SW480 (cell line): ENCODE measurements at regions not wholly inside any gene's neighbourhood (a gene's known extent, or its start where the extent isn't known, plus 50 kb on each side); places are given as distances from the start of the nearest gene placed in this dataset.
"Not testable (repeated sequence)": the region's sequence is repeated elsewhere in the genome, so short reads cannot be mapped to it uniquely, and the experiment has no call there.

Source experiments
- DNase-seq: peaks from one replicate; pipeline ENCODE4 v3.0.0-alpha.2; 2016; ENCODE audit warnings: low spot score

DNA sequence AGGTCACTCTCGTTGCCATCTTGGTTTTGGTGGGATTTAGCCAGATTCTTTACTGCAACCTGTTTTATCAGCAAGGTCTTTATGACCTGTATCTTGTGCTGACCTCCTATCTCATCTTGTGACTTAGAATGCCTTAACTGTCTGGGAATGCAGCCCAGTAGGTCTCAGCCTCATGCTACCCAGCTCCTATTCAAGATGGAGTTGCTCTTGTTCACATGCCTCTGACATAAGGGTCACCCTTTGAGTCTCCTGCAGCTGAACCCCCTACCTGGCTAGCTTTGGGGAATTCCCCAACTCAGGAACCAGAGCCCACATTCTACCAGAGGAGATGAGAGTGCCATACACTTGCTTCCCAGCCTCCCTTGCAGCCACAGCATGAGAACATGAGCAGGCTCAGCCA, 123.0 kb upstream of the ARHGEF3 start:
- not testable (repeated sequence) for DNase-seq

DNA sequence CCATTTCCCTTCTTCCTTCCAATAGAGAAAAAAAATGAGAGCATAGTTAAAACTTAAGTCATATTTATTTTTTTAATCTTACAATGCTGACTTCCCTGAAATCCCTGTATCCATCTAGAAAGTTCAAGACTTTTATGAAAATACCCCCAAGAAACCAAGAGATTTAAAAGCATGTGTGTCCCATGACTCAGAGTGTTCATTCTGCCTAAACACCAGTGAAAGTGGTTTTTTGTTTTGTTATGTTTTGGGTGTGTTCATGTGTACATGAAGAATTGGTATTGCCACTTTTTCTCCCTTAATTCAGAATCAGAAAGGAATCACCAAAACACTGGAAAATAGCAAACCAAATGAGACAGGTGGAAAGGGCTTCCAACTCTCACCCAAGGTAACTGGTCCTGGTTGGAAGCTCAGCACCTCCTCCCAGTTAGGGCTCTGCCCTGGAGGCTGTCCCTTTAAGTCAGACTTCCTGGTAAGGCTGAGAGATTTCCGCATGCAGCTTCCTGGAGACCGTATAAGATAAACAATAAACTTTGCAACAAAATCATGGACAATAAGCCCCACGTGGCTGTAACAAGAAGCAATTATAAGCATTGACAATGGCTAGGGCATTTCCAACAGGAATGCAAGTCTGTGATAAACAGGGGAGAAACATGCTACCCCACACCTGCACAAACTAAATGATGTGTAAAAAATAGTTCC, 121.9 kb upstream of the ARHGEF3 start:
- DNase-seq: peak; percentile 52

DNA sequence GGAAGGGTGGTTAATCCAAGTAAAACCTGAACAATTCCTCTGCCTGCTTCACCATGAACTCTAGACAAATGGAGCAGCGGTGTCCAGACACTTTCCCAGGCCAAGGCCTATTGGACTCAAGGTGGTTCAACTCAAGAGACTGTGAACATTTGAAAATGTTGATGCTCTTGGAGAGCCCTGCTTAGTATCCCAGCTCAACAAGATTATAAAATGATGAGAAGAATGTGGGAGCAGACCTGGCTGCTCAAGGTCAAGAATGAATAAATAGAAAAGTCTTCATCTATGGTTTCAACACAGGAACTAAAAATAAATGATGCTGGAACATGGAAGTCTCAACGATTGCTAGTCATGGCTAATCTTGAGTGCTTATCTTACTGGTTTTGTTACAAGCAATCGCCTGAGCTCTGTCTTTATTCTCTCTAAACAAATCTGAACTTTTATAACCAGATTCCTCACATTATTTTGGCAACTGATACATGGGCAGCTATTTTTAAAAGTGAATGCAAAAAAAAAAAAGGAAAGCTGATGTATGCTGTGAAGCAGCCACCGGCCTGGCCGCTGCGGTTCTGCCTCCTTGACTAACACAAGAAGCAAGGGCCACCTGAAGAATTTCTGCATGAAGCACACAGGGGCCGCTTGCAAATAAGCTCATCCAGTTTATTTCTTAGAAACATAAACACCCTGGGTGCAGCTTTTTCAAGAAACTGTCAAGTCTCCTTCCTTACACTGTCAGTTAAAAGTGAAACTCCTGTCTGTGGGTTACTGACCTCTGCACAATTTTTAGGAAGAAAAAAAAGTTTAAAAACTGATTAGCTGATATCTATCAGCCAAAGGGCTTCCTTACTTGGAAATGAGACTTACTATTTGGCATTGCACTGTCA, 120.1 kb upstream of the ARHGEF3 start:
- DNase-seq: no peak

- DNase-seq: no peak
These were observed 118.0 kb upstream of the ARHGEF3 start for GRCh38 chr3:56919797-56920195.

- DNase-seq: no peak
These were observed 117.5 kb upstream of the ARHGEF3 start for GRCh38 chr3:56919137-56919796.

DNA sequence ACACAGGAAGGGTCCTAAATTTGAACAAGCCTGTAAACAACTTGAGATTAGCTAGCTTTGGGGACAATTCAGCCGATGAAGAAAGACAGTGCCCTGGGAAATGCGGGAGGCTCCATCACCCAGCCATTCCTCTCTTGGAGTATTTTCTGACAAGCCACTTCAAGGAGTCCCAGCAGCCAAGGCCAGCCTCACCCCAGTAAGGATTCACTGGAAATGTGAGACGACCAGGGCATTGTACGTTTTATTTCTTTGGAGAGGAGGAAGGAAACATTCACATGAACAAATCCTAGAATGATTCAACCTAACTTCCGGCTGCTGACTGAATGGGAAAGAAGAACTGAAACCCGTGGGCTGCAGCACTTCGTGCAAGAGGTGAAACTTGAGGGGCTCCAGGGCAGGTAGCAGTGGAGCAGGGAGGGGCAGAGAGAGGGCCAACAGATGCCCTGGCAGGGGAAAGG, 116.4 kb upstream of the ARHGEF3 start:
- no peak for DNase-seq

DNA sequence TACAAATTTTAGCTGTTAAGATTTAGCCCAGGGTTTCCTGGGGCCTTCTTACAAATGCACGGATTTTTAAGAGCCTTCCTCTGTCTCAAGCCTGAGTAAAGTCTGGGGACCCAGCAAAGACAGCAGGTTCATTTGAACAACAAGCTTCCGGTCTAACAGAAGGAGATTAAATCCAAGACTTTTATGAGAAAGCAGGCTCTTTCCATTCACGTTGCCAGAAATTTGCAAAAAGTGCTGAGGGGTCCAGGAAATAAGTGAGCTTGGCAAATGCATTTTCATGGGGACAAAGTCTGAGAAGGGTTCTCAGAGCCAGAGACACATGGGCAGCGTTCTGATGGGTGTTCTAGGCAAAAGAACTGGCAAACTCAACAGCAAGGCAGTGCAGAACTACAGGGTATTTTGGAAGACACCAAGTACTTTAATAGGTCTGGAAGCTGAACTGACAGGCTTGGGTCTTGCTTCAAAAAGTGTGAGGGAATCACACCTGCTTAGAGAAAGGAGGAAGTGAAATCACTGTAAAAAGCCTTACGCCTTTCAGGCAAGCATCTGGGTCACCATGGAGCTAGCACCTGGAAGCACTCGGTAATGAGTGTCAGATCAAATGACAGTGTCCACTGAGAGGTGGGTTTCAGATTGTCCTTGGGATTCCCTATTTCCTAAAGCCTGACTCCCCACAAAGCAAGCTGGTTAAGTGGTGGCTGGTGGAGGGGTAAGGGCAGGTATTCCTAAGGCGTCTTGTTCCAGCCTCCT, 115.8 kb upstream of the ARHGEF3 start:
- DNase-seq: no peak

DNA sequence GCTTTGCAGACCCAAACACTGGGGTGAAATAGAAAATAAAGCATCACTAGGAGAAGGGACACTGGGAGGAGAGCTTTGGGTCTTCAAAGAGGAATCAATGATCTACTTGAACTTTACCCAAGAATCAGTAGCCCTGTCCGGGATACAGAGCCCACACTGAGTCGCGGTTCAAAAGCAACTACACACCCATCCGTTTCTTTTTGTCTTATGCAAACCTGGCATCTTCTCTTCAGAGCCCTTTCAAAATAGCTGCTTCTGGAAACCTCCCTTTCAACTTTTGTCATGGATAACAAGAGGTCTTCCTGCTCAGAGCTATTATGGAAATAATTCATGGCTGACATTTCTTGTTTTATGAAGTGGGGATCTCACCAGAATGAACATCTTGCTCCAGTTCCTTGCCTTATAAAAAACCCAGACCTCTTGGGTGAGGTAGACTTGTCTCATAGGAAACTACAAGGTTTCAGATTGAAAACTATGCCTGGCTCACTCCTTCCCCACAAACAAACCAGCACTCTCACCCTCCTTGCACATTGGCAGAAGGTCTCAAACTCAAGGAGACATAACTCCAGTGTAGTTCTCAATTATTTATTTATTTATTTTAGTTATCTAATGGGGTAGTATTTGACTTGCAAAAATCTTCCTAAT, 115.1 kb upstream of the ARHGEF3 start:
- no peak for DNase-seq

DNA sequence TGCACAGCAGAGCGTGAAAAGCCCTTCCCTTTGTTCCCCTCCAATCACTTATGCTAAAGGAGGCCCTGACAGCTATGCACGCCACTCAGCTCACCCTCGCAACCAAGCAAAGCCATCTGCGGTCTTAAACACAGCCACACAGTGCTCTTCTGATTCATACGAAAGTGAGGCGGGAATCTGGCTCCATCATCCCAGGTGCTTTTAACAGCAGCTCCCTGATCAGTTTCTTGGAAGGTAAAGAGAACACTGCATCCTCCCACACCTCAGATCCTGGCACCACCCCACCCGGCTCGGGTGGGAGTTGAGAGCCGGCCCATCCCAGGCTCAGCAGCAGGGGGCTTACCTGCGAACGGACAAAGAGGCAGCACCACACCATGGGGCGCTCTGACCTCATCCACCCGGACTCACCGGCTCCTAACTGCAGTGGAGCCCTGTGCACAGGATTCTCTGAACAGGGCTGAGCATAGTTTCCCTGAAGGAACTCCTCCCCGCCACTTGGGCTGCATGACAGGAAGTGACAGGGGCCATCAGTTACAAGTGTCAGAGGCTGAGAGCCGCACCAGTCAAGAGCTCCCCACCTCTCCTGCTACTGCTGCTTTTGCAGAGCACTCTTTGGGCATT, 114.3 kb upstream of the ARHGEF3 start:
- no peak for DNase-seq

DNA sequence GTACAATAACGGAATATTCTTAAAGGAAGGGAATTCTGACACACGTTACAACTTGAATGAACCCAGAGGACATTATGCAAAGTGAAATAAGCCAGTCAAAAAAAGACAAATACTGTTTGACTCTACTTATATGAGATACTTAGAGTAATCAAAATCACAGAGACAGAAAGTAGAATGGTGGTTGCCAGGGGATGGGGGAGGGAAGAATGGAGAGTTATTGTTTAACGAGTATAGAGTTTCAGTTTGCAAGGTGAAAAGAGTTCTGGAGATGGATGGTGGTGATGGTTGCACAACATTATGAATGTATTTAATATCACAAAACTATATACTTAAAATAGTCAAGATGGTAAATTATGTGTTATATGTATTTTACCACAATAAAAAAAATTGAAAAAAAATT, 112.9 kb upstream of the ARHGEF3 start:
- DNase-seq: no peak

DNA sequence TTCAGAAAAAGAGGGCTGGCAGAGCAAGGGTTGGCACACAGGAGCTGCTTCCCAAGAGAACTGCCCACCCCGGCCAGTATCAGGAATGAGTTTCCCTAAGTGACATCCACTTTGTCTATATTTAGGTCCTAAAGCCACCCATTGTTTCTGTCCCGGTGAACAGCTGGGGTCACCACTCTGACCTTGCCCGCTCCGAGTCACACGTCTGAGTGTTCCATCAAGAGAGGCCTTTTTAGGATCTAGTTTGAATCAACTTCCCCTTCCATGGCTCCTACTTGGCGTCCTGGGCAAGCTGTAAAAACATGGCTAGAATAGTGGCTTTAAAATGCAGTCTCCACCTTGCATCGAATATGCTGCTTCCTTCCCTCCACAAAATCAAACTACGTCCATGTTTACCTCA, 109.6 kb upstream of the ARHGEF3 start:
- no peak for DNase-seq

DNA sequence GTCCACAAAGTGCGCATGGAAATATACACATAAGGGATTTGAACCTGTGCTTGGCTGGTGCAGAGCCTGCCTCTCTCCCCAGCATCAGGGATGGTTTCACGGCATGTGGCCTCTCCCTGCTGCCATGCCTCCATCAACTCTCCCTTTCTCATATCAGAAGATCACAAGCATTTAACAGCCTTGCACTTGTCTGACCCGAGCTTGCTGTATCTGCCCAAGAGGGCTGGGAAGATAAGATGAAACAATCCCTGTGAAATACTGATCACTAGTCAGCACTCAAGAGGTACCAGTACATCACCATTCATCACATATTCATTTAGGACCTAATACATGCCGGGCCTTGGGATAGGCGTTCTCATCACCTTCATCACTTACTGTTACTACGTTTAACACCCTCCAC, 107.6 kb upstream of the ARHGEF3 start:
- no peak for DNase-seq

- DNase-seq: no peak
These were observed 106.3 kb upstream of the ARHGEF3 start for GRCh38 chr3:56908004-56908403.

DNA sequence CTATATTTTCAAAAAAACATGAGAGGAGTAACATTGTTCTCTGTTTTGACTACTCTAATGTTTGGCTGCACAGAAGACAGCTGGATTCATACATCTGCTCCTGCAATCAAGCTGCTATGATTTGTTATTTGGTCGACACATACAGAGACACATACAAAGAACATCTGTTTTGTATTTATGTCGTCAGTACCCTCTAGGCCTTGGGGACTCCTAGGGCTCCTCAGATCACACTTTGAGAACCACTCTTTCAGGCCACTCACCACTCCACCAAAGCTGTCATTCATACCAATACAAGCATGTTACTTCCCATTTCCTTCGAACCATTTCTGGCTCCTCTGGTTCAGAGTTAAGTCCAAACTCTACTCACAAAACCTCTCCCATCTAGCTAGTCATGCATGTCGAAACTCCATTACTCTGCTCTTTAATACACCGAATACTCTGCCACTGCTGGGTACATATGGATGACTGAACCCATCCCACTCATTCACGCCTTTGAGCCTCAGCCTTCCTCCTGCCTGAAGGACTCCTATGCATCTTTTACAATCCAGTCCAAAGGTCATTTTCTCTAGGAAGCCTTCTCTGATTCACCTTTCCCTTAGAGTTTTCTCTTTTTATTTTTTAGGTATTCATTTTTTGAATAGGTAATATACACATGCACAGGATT, 102.9 kb upstream of the ARHGEF3 start:
- no peak for DNase-seq

DNA sequence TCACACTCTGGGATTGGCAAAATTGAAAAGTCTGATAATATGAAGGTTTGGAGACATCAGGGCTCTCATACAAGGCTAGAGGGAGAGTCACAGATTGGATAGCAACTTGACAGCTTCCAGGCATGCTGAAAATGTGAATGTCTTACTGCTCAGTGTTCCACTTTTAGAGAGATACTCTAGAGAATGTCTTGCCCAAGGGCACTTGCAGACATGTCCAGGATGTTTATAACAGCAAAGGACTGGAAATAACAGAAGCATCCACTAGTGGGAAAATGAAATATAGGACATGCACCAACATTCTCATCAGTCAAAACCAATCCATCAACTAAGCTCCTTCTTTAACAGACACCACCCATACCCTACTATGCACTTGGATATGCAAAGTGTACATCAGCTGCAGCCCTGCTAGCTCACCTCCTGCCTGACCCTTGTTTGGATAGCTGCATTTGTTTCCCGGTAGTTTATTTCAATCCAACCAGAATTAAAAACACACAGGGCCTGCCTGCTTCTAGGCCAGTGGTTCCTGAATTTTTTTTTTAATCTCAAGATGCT, 101.6 kb upstream of the ARHGEF3 start:
- DNase-seq: no peak

DNA sequence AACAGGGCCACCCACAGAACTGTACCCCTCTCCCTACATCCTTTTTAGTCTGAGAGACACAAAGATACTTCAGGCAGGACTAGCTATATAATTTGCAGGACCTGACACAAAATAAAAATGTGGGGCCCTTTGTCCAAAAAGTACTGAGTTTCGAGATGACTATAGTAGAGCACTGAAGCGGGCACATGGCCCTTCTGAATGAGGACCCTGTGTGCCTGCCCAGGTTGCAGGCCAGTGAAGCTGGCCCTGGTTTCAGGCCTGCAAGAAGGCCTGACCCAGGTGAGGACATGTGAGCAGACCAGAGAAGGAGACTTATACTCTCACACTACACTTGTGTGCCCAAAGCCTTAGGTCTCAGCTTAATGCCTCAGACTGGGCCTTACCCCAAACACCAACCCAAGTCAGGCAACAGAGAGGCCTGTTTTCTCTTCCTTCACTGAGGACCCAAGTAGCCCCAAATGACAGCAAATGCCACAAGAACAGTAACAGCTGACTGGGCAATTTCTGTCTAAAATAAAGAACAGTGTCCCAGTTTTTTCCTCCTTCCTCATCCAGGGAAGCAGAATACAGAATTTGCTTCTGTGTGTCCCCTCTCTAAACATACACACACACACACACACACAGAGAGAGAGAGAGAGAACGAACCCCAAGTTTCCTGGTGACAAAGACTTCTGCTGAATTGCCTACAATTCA, 100.9 kb upstream of the ARHGEF3 start:
- no peak for DNase-seq

GRCh38 chr3:56900801-56901200, 99.1 kb upstream of the ARHGEF3 start:
- DNase-seq: no peak

DNA sequence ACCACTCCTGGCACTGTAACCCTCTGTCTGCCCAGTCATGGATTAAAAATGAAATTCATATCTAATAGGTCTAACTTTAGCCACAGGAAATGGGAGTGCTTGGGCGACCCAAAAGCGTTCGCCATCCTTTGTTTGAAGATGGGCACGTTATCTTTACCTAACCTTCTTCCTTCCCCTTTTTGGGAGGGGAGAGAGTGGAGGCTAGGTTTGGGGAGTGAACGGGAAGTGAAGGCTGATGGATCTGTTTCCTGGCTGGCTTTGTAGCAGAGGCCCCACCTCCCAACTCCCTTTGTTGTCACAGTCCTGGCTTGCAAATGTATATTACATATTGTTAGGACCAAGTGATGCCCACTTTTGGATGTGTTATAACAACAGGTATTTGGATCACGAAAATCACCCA, 98.1 kb upstream of the ARHGEF3 start:
- DNase-seq: no peak

DNA sequence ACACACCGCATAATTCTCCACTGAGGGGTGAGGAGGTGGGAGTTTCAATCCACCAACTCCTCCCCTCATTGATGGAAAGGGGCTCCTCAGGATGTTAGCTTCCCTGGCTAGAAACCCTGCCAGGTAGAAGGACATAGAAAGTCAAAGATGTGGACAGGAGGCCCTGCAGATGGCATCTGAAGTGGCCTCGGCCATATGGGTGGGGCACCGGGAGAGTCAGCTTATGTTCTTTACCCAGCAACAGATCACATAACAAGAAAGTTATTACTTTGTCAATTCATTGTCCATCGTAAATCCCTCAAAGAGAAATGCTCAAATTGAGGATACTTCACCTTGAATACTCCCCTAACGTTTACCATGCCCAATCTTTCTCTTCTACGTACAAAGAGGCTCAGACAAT, 97.3 kb upstream of the ARHGEF3 start:
- DNase-seq: no peak

GRCh38 chr3:56896357-56896756, 94.6 kb upstream of the ARHGEF3 start:
- DNase-seq: no peak
